Panc1 (cell line): ENCODE measurements at regions not wholly inside any gene's neighbourhood (a gene's known extent, or its start where the extent isn't known, plus 50 kb on each side); places are given as distances from the start of the nearest gene placed in this dataset.

Experiments
- TF ChIP-seq, protein P1 (sequence below): fragments of 450-650 bp; IDR thresholded peaks from 2 replicates; pipeline ENCODE4 v1.5.1; 2017; ENCODE audit warnings: mild to moderate bottlenecking
- TF ChIP-seq, protein P2 (sequence below), 2 experiments: IDR thresholded peaks; 2 replicates each; pipeline ENCODE4 v1.6.1; 2011 to 2012; ENCODE audit warnings: low read depth in 2 of 2, control low read depth in 1 of 2, low read length in 1 of 2, mild to moderate bottlenecking in 1 of 2, moderate library complexity in 1 of 2; ENCODE audit not compliant: insufficient read depth in 1 of 2

DNA sequence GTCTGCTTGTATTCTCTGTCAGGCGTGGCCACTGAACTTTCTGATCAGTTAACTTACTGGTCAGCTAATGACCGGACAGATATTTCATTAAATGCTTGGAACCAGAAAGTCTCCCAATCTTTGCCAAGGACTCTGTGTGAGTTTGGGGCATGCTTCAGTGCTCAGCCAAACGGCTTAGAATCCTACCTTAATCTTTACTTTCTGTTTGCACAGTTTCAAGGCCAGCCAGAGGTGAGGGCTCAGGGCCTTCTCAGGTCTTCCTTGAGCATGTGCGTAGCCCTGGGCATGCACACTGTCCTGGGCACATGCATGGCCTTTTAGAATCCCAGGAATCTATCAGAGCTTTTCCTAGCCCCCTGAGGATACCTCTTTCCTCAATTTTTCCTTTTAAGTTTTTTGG is 230.1 kb downstream of the RAB11FIP4 start:
- TF ChIP-seq, protein P1, sequence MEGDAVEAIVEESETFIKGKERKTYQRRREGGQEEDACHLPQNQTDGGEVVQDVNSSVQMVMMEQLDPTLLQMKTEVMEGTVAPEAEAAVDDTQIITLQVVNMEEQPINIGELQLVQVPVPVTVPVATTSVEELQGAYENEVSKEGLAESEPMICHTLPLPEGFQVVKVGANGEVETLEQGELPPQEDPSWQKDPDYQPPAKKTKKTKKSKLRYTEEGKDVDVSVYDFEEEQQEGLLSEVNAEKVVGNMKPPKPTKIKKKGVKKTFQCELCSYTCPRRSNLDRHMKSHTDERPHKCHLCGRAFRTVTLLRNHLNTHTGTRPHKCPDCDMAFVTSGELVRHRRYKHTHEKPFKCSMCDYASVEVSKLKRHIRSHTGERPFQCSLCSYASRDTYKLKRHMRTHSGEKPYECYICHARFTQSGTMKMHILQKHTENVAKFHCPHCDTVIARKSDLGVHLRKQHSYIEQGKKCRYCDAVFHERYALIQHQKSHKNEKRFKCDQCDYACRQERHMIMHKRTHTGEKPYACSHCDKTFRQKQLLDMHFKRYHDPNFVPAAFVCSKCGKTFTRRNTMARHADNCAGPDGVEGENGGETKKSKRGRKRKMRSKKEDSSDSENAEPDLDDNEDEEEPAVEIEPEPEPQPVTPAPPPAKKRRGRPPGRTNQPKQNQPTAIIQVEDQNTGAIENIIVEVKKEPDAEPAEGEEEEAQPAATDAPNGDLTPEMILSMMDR = no peak
- TF ChIP-seq, protein P2, sequence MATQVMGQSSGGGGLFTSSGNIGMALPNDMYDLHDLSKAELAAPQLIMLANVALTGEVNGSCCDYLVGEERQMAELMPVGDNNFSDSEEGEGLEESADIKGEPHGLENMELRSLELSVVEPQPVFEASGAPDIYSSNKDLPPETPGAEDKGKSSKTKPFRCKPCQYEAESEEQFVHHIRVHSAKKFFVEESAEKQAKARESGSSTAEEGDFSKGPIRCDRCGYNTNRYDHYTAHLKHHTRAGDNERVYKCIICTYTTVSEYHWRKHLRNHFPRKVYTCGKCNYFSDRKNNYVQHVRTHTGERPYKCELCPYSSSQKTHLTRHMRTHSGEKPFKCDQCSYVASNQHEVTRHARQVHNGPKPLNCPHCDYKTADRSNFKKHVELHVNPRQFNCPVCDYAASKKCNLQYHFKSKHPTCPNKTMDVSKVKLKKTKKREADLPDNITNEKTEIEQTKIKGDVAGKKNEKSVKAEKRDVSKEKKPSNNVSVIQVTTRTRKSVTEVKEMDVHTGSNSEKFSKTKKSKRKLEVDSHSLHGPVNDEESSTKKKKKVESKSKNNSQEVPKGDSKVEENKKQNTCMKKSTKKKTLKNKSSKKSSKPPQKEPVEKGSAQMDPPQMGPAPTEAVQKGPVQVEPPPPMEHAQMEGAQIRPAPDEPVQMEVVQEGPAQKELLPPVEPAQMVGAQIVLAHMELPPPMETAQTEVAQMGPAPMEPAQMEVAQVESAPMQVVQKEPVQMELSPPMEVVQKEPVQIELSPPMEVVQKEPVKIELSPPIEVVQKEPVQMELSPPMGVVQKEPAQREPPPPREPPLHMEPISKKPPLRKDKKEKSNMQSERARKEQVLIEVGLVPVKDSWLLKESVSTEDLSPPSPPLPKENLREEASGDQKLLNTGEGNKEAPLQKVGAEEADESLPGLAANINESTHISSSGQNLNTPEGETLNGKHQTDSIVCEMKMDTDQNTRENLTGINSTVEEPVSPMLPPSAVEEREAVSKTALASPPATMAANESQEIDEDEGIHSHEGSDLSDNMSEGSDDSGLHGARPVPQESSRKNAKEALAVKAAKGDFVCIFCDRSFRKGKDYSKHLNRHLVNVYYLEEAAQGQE (IDR thresholded peaks at IDR 0.05; ENCODE audit: insufficient read depth in 1 of 2, low read depth in 2 of 2, low read length in 1 of 2) = no peak
